HepG2 (cell line): ENCODE measurements at regions not wholly inside any gene's neighbourhood (a gene's known extent, or its start where the extent isn't known, plus 50 kb on each side); places are given as distances from the start of the nearest gene placed in this dataset.

ENCODE experiments used
- ATAC-seq: fragments of 200-7000 bp; cut with Tn5 transposase; 3 replicates; pipeline ENCODE4 v1.9.1; 2020; ENCODE audit warnings: mild to moderate bottlenecking, moderate library complexity
- BruUV-seq: library from RNA; stranded (reverse); fragments of 400-500 nt; replicated peaks from 2 replicates; lab custom pipeline; 2021; lab: Mats Ljungman, UMichigan
- CTCF ChIA-PET: fragments of 300-600 bp; formaldehyde crosslinking; extraction: SDS; loops from one replicate; lab custom pipeline; 2021; ENCODE audit warnings: low total read pairs, inconsistent platforms, low intra/inter-chr PET ratio; lab: Yijun Ruan, JAX
- POLR2A ChIA-PET: fragments of 350-600 bp; sonication (Branson Sonifier 250); formaldehyde crosslinking; loops from one replicate; lab custom pipeline; 2020; ENCODE audit warnings: antibody characterized with exemption, inconsistent platforms; lab: Yijun Ruan, JAX
- DNase-seq: peaks from one replicate; pipeline ENCODE4 v3.0.0-alpha.2; 2015; ENCODE audit warnings: low spot score
- FAIRE-seq: peaks from 3 replicates; lab custom pipeline; 2011; peaks lifted over from hg19 to GRCh38; lab: Jason Lieb, UNC
- H2AFZ ChIP-seq: one replicate; pipeline ENCODE4 v1.6.1; 2011; ENCODE audit warnings: low read length, inconsistent platforms
- H3K27ac ChIP-seq: fragments of 300-600 bp; 3 replicates; pipeline ENCODE4 v1.8.0; 2011; ENCODE audit warnings: mixed run types, mild to moderate bottlenecking, mixed read lengths, low read length, inconsistent platforms; ENCODE audit not compliant: insufficient read depth; ENCODE audit errors: extremely low read length
- H3K27me3 ChIP-seq, 2 experiments: fragments of 200-600 bp in 1 of 2; 2 replicates in 1 of 2; 3 replicates in 1 of 2; pipeline versions ENCODE4 v1.6.0 to v1.8.0; 2011; ENCODE audit warnings: low read length in 2 of 2, mild to moderate bottlenecking in 2 of 2, moderate library complexity in 2 of 2, inconsistent platforms in 1 of 2; ENCODE audit not compliant: insufficient read depth in 2 of 2, control insufficient read depth in 1 of 2
- H3K36me3 ChIP-seq, 2 experiments: fragments of 200-600 bp in 1 of 2; replicated peaks in 1 of 2; 2 replicates in 1 of 2; 3 replicates in 1 of 2; pipeline versions ENCODE4 v1.5.1 to v1.8.0; 2011; ENCODE audit warnings: low read length in 2 of 2, inconsistent platforms in 1 of 2; ENCODE audit not compliant: insufficient read depth in 2 of 2, control insufficient read depth in 1 of 2
- H3K4me1 ChIP-seq: 2 replicates; pipeline ENCODE4 v1.5.1; 2012; ENCODE audit warnings: low read length, inconsistent platforms; ENCODE audit not compliant: insufficient read depth
- H3K4me2 ChIP-seq: 2 replicates; pipeline ENCODE4 v1.6.0; 2011; ENCODE audit warnings: low read depth, low read length, inconsistent platforms
- H3K4me3 ChIP-seq, 3 experiments: fragments of 200-600 bp in 1 of 3; sonication (generic), shearing (Covaris generic) in 1 of 3; replicated peaks in 1 of 3; 2 replicates each; pipeline ENCODE4 v1.5.1; 2011 to 2016; ENCODE audit warnings: low read length in 3 of 3, inconsistent platforms in 2 of 3, low read depth in 2 of 3, mild to moderate bottlenecking in 2 of 3, control low read depth in 1 of 3, mixed read lengths in 1 of 3; ENCODE audit not compliant: insufficient read depth in 1 of 3
- H3K79me2 ChIP-seq: one replicate; pipeline ENCODE4 v1.6.1; 2011; ENCODE audit warnings: low read length, inconsistent platforms; ENCODE audit not compliant: insufficient read depth
- H3K9ac ChIP-seq: 2 replicates; pipeline ENCODE4 v1.6.0; 2011; ENCODE audit warnings: mild to moderate bottlenecking, low read depth, low read length, inconsistent platforms; ENCODE audit not compliant: insufficient read depth
- H3K9me3 ChIP-seq: 2 replicates; pipeline ENCODE4 v1.5.1; 2012; ENCODE audit warnings: mild to moderate bottlenecking, low read length
- H4K20me1 ChIP-seq: 2 replicates; pipeline ENCODE4 v1.6.0; 2011; ENCODE audit warnings: inconsistent platforms, mild to moderate bottlenecking, low read length, moderate library complexity; ENCODE audit not compliant: insufficient read depth
- CENPT ChIP-seq: sonication (generic); formaldehyde crosslinking; IDR thresholded peaks from 2 replicates; pipeline ENCODE4 v1.8.0; 2022; ENCODE audit warnings: low read depth, mild to moderate bottlenecking, moderate library complexity, missing genetic modification reagents
- FOXA1 ChIP-seq, 2 experiments: fragments of 450-650 bp in 1 of 2; sonication (generic) in 1 of 2; formaldehyde crosslinking in 1 of 2; IDR thresholded peaks; 2 replicates each; pipeline versions ENCODE4 v1.4.0 to v1.6.1; 2016 to 2020; ENCODE audit warnings: missing genetic modification reagents in 1 of 2
- GRHL1 ChIP-seq: sonication (generic); formaldehyde crosslinking; conservative IDR thresholded peaks from 2 replicates; pipeline ENCODE4 v1.8.0; 2022; ENCODE audit warnings: missing genetic modification reagents
- HDAC2 ChIP-seq: sonication (generic); formaldehyde crosslinking; IDR thresholded peaks from 2 replicates; pipeline ENCODE4 v1.4.0; 2020; ENCODE audit warnings: missing genetic modification reagents
- MAX ChIP-seq: IDR thresholded peaks from 2 replicates; pipeline ENCODE4 v1.6.1; 2012; ENCODE audit warnings: inconsistent platforms
- MXI1 ChIP-seq: IDR thresholded peaks from 3 replicates; pipeline ENCODE4 v1.6.1; 2012; ENCODE audit warnings: low read depth, low read length, inconsistent platforms, borderline replicate concordance
- RBAK ChIP-seq: sonication (generic); formaldehyde crosslinking; IDR thresholded peaks from 2 replicates; pipeline ENCODE4 v1.5.1; 2020; ENCODE audit warnings: mild to moderate bottlenecking, missing genetic modification reagents
- REL ChIP-seq: sonication (generic); formaldehyde crosslinking; conservative IDR thresholded peaks from 2 replicates; pipeline ENCODE4 v1.8.0; 2022; ENCODE audit warnings: mild to moderate bottlenecking, missing genetic modification reagents, moderate library complexity
- RNF219 ChIP-seq: sonication (generic); formaldehyde crosslinking; IDR thresholded peaks from 2 replicates; pipeline ENCODE4 v1.5.0; 2020; ENCODE audit warnings: mild to moderate bottlenecking, missing genetic modification reagents
- TBL1XR1 ChIP-seq: fragments of 150-350 bp; IDR thresholded peaks from 2 replicates; pipeline ENCODE4 v1.6.1; 2014; ENCODE audit warnings: borderline replicate concordance, low read length; ENCODE audit not compliant: partially characterized antibody
- TCF12 ChIP-seq, 2 experiments: fragments of 450-650 bp in 1 of 2; sonication (generic) in 1 of 2; formaldehyde crosslinking in 1 of 2; IDR thresholded peaks; 2 replicates each; pipeline versions ENCODE4 v1.6.1 to v1.8.0; 2017 to 2022; ENCODE audit warnings: antibody characterized with exemption in 1 of 2, mild to moderate bottlenecking in 1 of 2, missing genetic modification reagents in 1 of 2, moderate library complexity in 1 of 2
- TOPORS ChIP-seq: sonication (generic); formaldehyde crosslinking; IDR thresholded peaks from 2 replicates; pipeline ENCODE4 v1.8.0; 2023; ENCODE audit warnings: mild to moderate bottlenecking, missing genetic modification reagents
- YEATS2 ChIP-seq: sonication (generic); formaldehyde crosslinking; IDR thresholded peaks from 2 replicates; pipeline ENCODE4 v1.4.0; 2020; ENCODE audit warnings: missing genetic modification reagents, borderline replicate concordance
- ZNF850 ChIP-seq: sonication (generic); formaldehyde crosslinking; conservative IDR thresholded peaks from 2 replicates; pipeline ENCODE4 v1.9.0; 2021; ENCODE audit warnings: mild to moderate bottlenecking, missing genetic modification reagents
- whole genome bisulfite sequencing: methylation state at CpG from one replicate; pipeline ENCODE4 v1.1.6; 2017; ENCODE audit warnings: low lambda C conversion rate; 5-methylcytosine and 5-hydroxymethylcytosine counted together
- in situ Hi-C: cut with HindIII; loops from 2 replicates; pipeline ENCODE4 v1.10.0; 2017; ENCODE audit warnings: low pct_unique_long_range_greater_than_20kb; ENCODE audit not compliant: extremely low pct_ligation_motif_present
- intact Hi-C: fragments of 100-400 bp; cut with micrococcal nuclease; formaldehyde crosslinking; loops from one replicate; pipeline ENCODE4 v1.10.0; 2022; ENCODE audit not compliant: unreplicated experiment

GRCh38 chr15:61549727-61550126 lies 320.6 kb upstream of the RORA start (continued):
- TF ChIP-seq HDAC2 (CRISPR knock-in tag), result no peak
- no peak for TF ChIP-seq TBL1XR1
- no peak for TF ChIP-seq ZNF850 (CRISPR knock-in tag)
- no peak for TF ChIP-seq MXI1

GRCh38 chr15:61545763-61546162 lies 316.7 kb upstream of the RORA start:
- in situ Hi-C loops, result no loop called here
- no peak overlapping the region for H3K4me2 ChIP-seq
- CTCF ChIA-PET, result no interaction called here
- H4K20me1 ChIP-seq, result no peaks in the 10 kb centered on the region
- no peaks in the 10 kb centered on the region for H3K9me3 ChIP-seq
- BruUV-seq, result no TSS peak
- H3K9ac ChIP-seq, result no peak overlapping the region
- H2AFZ ChIP-seq, result no peak overlapping the region
- no peak overlapping the region for H3K4me3 ChIP-seq
- TF ChIP-seq YEATS2 (no peak), FOXA1 (IDR thresholded peaks at IDR 0.05) (no peak), FOXA1 (CRISPR knock-in tag; IDR thresholded peaks at IDR 0.05) (no peak), RBAK (no peak)
- TF ChIP-seq, all 625 proteins: peak for 0
- 80% methylated on average over 1 of the region's 5 CpGs for WGBS
- H3K27me3 ChIP-seq, result no peaks in the 10 kb centered on the region
- POLR2A ChIA-PET, result no interaction called here
- FAIRE-seq (no peak), DNase-seq (no peak), ATAC-seq (no peak)
- no peaks in the 10 kb centered on the region for H3K4me1 ChIP-seq
- no peaks in the 10 kb centered on the region for H3K79me2 ChIP-seq
- H3K36me3 ChIP-seq, result no peaks in the 10 kb centered on the region
- intact Hi-C loops, result no loop called here
- H3K27ac ChIP-seq, result no peak overlapping the region

- ChIA-PET CTCF (no interaction called here), POLR2A (no interaction called here)
- Histone ChIP-seq H3K4me3 (no peak overlapping the region), H3K4me2 (no peak overlapping the region), H3K9ac (no peak overlapping the region), H3K4me1 (no peaks in the 10 kb centered on the region), H3K9me3 (no peaks in the 10 kb centered on the region), H4K20me1 (no peaks in the 10 kb centered on the region), H2AFZ (no peak overlapping the region), H3K79me2 (no peaks in the 10 kb centered on the region), H3K36me3 (no peaks in the 10 kb centered on the region), H3K27ac (no peak overlapping the region), H3K27me3 (no peaks in the 10 kb centered on the region)
- FAIRE-seq (no peak), ATAC-seq (no peak), DNase-seq (no peak)
- no TSS peak for BruUV-seq
- intact Hi-C loops (no loop called here), in situ Hi-C loops (no loop called here)
- WGBS, result 0% methylated on average over 1 of the region's 1 CpG
- TF ChIP-seq MAX (no peak), TBL1XR1 (no peak), RNF219 (no peak), GRHL1 (CRISPR knock-in tag) (no peak), CENPT (CRISPR knock-in tag) (no peak), TOPORS (no peak), REL (CRISPR knock-in tag) (no peak), TCF12 (IDR thresholded peaks at IDR 0.05) (no peak), TCF12 (CRISPR knock-in tag; IDR thresholded peaks at IDR 0.05) (no peak)
These were observed 312.4 kb upstream of the RORA start for GRCh38 chr15:61541516-61541915.
